HUES48 (cell line): ENCODE measurements at regions not wholly inside any gene's neighbourhood (a gene's known extent, or its start where the extent isn't known, plus 50 kb on each side); places are given as distances from the start of the nearest gene placed in this dataset.

Experiments
- H3K27ac ChIP-seq: one replicate; pipeline ENCODE4 v1.7.0; 2013; ENCODE audit warnings: low read depth, low read length, inconsistent platforms
- H3K27me3 ChIP-seq: 2 replicates; pipeline ENCODE4 v1.6.1; 2013; ENCODE audit warnings: mild to moderate bottlenecking, low read length; ENCODE audit not compliant: control insufficient read depth, insufficient read depth
- H3K36me3 ChIP-seq: 2 replicates; pipeline ENCODE4 v1.6.1; 2013; ENCODE audit warnings: low read length; ENCODE audit not compliant: control insufficient read depth, insufficient read depth
- H3K4me1 ChIP-seq: 2 replicates; pipeline ENCODE4 v1.6.1; 2013; ENCODE audit warnings: mild to moderate bottlenecking, low read length; ENCODE audit not compliant: control insufficient read depth, insufficient read depth
- H3K4me3 ChIP-seq: 2 replicates; pipeline ENCODE4 v1.5.1; 2013; ENCODE audit warnings: mild to moderate bottlenecking, low read depth, low read length
- H3K9ac ChIP-seq: 2 replicates; pipeline ENCODE4 v1.6.1; 2013; ENCODE audit warnings: mild to moderate bottlenecking, low read depth, low read length, moderate library complexity
- H3K9me3 ChIP-seq: 2 replicates; pipeline ENCODE4 v1.6.1; 2013; ENCODE audit warnings: low read length; ENCODE audit not compliant: control insufficient read depth, insufficient read depth

- H3K4me1 ChIP-seq, result no peaks in the 10 kb centered on the region
- H3K4me3 ChIP-seq, result no peak overlapping the region
- no peaks in the 10 kb centered on the region for H3K27me3 ChIP-seq
- no peak overlapping the region for H3K9ac ChIP-seq
- H3K27ac ChIP-seq, result no peak overlapping the region
- H3K36me3 ChIP-seq, result no peaks in the 10 kb centered on the region
- H3K9me3 ChIP-seq, result no peaks in the 10 kb centered on the region
These were observed 213.5 kb downstream of the GPAM start for GRCh38 chr10:111970111-111970510.

- H3K27me3 ChIP-seq, result no peaks in the 10 kb centered on the region
- H3K36me3 ChIP-seq, result no peaks in the 10 kb centered on the region
- H3K27ac ChIP-seq, result no peak overlapping the region
- no peaks in the 10 kb centered on the region for H3K9me3 ChIP-seq
- no peaks in the 10 kb centered on the region for H3K4me1 ChIP-seq
- no peak overlapping the region for H3K9ac ChIP-seq
- H3K4me3 ChIP-seq, result no peak overlapping the region
These were observed 211.5 kb downstream of the GPAM start for GRCh38 chr10:111972109-111972508.

GRCh38 chr10:111973306-111973705 is 210.3 kb downstream of the GPAM start:
- Histone ChIP-seq H3K27me3 (no peaks in the 10 kb centered on the region), H3K27ac (no peak overlapping the region), H3K9ac (no peak overlapping the region), H3K4me3 (no peak overlapping the region), H3K36me3 (no peaks in the 10 kb centered on the region), H3K9me3 (no peaks in the 10 kb centered on the region), H3K4me1 (no peaks in the 10 kb centered on the region)

- Histone ChIP-seq H3K9ac (no peak overlapping the region), H3K27me3 (no peaks in the 10 kb centered on the region), H3K4me3 (no peak overlapping the region), H3K36me3 (no peaks in the 10 kb centered on the region), H3K9me3 (no peaks in the 10 kb centered on the region), H3K27ac (no peak overlapping the region), H3K4me1 (no peaks in the 10 kb centered on the region)
These were observed 209.7 kb downstream of the GPAM start for GRCh38 chr10:111973826-111974225.

- H3K9me3 ChIP-seq, result no peaks in the 10 kb centered on the region
- no peaks in the 10 kb centered on the region for H3K36me3 ChIP-seq
- no peak overlapping the region for H3K27ac ChIP-seq
- no peaks in the 10 kb centered on the region for H3K4me1 ChIP-seq
- H3K4me3 ChIP-seq, result no peak overlapping the region
- no peaks in the 10 kb centered on the region for H3K27me3 ChIP-seq
- no peak overlapping the region for H3K9ac ChIP-seq
These were observed 209.2 kb downstream of the GPAM start for GRCh38 chr10:111974325-111974724.

- Histone ChIP-seq H3K4me3 (no peak overlapping the region), H3K9ac (no peak overlapping the region), H3K36me3 (no peaks in the 10 kb centered on the region), H3K9me3 (no peaks in the 10 kb centered on the region), H3K4me1 (no peaks in the 10 kb centered on the region), H3K27me3 (no peaks in the 10 kb centered on the region), H3K27ac (no peak overlapping the region)
These were observed 207.0 kb downstream of the GPAM start for GRCh38 chr10:111976557-111976956.

GRCh38 chr10:111984057-111984456 is 199.5 kb downstream of the GPAM start:
- H3K4me3 ChIP-seq, result no peak overlapping the region
- no peaks in the 10 kb centered on the region for H3K36me3 ChIP-seq
- H3K9me3 ChIP-seq, result no peaks in the 10 kb centered on the region
- no peak overlapping the region for H3K27ac ChIP-seq
- no peaks in the 10 kb centered on the region for H3K4me1 ChIP-seq
- H3K27me3 ChIP-seq, result no peaks in the 10 kb centered on the region
- H3K9ac ChIP-seq, result no peak overlapping the region

GRCh38 chr10:111986079-111986478 is 197.5 kb downstream of the GPAM start:
- Histone ChIP-seq H3K36me3 (no peaks in the 10 kb centered on the region), H3K27ac (no peak overlapping the region), H3K27me3 (no peaks in the 10 kb centered on the region), H3K9me3 (no peaks in the 10 kb centered on the region), H3K9ac (no peak overlapping the region), H3K4me3 (no peak overlapping the region), H3K4me1 (no peaks in the 10 kb centered on the region)

- no peak overlapping the region for H3K9ac ChIP-seq
- no peaks in the 10 kb centered on the region for H3K27me3 ChIP-seq
- no peak overlapping the region for H3K4me3 ChIP-seq
- no peaks in the 10 kb centered on the region for H3K4me1 ChIP-seq
- H3K9me3 ChIP-seq, result no peaks in the 10 kb centered on the region
- H3K36me3 ChIP-seq, result no peaks in the 10 kb centered on the region
- H3K27ac ChIP-seq, result no peak overlapping the region
These were observed 194.9 kb downstream of the GPAM start for GRCh38 chr10:111988646-111989045.

- Histone ChIP-seq H3K9me3 (no peaks in the 10 kb centered on the region), H3K4me1 (no peaks in the 10 kb centered on the region), H3K27me3 (no peaks in the 10 kb centered on the region), H3K9ac (no peak overlapping the region), H3K27ac (no peak overlapping the region), H3K36me3 (no peaks in the 10 kb centered on the region), H3K4me3 (no peak overlapping the region)
These were observed 194.2 kb downstream of the GPAM start for GRCh38 chr10:111989136-111989911.

GRCh38 chr10:111990734-111991133 is 192.8 kb downstream of the GPAM start:
- Histone ChIP-seq H3K27me3 (no peaks in the 10 kb centered on the region), H3K36me3 (no peaks in the 10 kb centered on the region), H3K27ac (no peak overlapping the region), H3K9me3 (no peaks in the 10 kb centered on the region), H3K4me3 (no peak overlapping the region), H3K9ac (no peak overlapping the region), H3K4me1 (no peaks in the 10 kb centered on the region)
